ENCODE measurements at regions not wholly inside any gene's neighbourhood (a gene's known extent, or its start where the extent isn't known, plus 50 kb on each side); places are given as distances from the start of the nearest gene placed in this dataset.
"Not testable (repeated sequence)": the region's sequence is repeated elsewhere in the genome, so short reads cannot be mapped to it uniquely, and the experiment has no call there.

- no peak for DNase-seq (ENCODE audit: low spot score)
Measured at GRCh38 chr4:111031001-111031579, 408.2 kb upstream of the PITX2 start.

GRCh38 chr4:111031596-111031995 is 408.7 kb upstream of the PITX2 start:
- DNase-seq (ENCODE audit: low spot score) = no peak

DNA sequence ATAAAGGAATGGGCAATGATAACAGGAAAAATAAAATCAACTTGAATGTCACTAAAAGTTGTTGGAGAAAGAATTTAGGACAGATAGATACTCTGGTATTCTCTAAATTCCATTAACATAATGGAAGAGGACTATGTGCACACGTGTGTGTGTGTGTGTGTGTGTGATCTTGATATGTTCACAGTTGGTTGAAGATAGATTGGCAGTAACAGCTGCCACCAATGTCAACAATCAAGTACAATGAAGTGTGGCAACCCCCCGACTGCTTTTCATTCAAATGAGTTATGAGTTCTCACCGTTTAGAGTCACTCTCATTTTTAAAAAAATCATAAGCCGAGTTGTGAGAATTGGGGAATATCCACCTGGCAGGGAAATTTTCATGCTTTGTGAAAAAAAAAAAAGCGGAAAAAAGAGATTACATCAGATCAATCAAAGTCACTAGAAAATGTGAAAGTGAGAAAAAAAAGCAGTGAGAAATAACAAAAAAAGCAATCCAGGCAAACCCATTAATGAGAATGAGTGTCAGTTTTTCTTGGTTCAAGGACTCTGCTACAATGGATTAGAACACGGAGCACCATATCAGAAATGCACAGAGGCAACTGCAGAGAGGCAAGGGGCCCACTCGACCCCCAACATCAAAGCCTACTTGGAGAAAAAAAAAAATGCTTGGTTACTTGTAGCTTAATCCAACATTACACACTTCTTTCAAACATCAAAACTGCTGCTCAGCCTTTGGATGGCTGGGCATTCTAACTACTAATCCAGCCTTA is 414.9 kb upstream of the PITX2 start:
- no peak for DNase-seq (ENCODE audit: low spot score)

- no peak for DNase-seq (ENCODE audit: low spot score)
Measured at GRCh38 chr4:111040904-111041303, 418.0 kb upstream of the PITX2 start.

GRCh38 chr4:111043286-111043685 is 420.4 kb upstream of the PITX2 start:
- no peak for DNase-seq (ENCODE audit: low spot score)

GRCh38 chr4:111045992-111046391 is 423.1 kb upstream of the PITX2 start:
- DNase-seq (ENCODE audit: low spot score) = no peak

DNA sequence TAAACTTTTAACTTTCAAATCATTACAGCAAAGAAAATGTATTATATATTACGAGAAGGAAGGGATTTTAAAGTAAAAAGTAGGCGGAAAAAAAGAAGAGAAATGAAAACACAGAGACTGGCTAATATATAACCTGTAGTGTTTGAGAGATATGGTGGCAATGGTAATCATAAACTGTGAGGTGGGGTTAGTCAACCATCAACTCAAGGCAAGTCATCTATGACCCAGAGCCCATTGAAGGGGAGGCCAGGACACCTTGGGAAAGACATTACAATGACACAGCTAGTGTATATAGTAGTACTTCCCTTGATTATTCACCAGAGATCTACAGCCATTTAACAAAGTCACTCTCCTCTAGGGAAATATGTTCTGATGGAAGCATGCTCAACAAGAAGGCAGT is 423.9 kb upstream of the PITX2 start:
- no peak for DNase-seq (ENCODE audit: low spot score)

- no peak for DNase-seq (ENCODE audit: low spot score)
Measured at GRCh38 chr4:111048316-111048715, 425.4 kb upstream of the PITX2 start.

- DNase-seq (ENCODE audit: low spot score) = no peak
Measured at GRCh38 chr4:111064342-111064993, 441.6 kb upstream of the PITX2 start.

DNA sequence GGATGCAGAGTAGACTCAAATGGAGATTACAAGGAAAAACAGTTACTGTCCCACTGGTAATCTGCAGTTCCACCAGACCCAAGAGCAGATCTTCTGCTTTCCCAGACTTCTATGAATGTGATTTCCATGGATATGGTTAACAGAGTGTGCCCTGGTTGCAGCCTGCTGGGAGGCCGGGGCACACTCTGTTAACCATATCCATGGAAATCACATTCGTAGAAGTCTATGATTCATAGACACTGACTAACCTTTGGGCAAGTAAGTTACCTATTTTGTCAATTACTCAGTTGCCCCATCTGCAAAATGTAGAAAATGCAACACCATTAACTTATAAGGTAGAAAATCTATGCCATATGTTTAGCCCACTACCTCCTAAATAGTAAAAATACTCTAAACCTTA is 443.1 kb upstream of the PITX2 start:
- no peak for DNase-seq (ENCODE audit: low spot score)

- DNase-seq (ENCODE audit: low spot score) = no peak
Measured at GRCh38 chr4:111066447-111066846, 443.6 kb upstream of the PITX2 start.

- DNase-seq (ENCODE audit: low spot score) = no peak
Measured at GRCh38 chr4:111066887-111067286, 444.0 kb upstream of the PITX2 start.

- no peak for DNase-seq (ENCODE audit: low spot score)
Measured at GRCh38 chr4:111068883-111069282, 446.0 kb upstream of the PITX2 start.

DNA sequence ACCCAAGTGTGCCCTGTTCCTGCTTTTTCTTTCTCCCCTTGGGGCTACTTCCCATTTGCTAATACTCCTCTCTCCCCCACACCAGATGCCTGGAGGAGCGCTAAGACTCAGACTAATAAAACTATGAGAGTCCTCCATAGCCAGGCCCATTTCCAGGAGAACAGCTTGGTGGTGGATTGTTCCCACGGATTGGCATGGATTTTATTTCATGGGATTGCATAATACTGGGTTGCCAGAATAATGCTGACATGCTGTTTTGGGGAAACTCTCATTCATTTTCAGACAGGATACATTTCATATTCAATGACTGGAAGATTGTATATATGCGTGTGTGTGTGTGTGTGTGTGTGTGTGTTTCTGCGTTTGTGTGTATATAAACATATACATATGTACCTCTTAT is 447.5 kb upstream of the PITX2 start:
- DNase-seq (ENCODE audit: low spot score) = no peak

- DNase-seq (ENCODE audit: low spot score) = no peak
Measured at GRCh38 chr4:111074523-111075114, 451.7 kb upstream of the PITX2 start.

DNA sequence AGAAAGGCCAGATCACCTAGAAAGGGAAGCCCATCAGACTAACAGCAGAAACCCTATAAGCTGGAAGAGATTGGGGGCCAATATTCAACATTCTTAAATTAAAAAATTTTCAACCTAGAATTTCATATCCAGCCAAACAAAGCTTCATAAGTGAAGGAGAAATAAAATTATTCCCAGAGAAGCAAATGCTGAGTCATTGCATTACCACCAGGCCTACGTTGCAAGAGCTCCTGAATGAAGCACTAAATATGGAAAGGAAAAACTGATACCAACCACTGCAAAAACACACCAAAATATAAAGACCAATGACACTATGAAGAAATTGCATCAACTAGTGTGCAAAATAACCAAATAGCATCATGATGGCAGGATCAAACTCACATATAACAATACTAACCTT is 453.4 kb upstream of the PITX2 start:
- DNase-seq (ENCODE audit: low spot score) = not testable (repeated sequence)

- no peak for DNase-seq (ENCODE audit: low spot score)
Measured at GRCh38 chr4:111108153-111108552, 485.3 kb upstream of the PITX2 start.

DNA sequence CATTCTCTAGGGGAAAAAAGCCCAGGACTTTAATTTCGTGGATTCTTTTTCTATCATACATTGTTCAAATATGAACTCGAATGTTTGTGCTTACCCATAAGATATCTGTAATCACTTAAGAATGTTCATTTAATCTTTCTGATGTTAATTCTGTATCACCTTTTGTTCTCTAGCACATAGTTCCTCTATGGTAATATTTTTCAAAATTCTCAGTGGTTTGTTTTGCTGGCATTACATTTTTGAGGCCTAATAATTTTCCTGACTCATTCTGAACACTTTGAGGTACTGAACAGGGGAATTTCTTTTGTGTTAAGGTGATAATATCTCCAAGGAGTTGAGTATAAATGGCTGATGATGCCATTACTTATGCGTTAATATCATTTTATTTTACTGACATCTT is 490.7 kb upstream of the PITX2 start:
- no peak for DNase-seq (ENCODE audit: low spot score)

GRCh38 chr4:111115881-111116280 is 493.0 kb upstream of the PITX2 start:
- DNase-seq (ENCODE audit: low spot score) = no peak

DNA sequence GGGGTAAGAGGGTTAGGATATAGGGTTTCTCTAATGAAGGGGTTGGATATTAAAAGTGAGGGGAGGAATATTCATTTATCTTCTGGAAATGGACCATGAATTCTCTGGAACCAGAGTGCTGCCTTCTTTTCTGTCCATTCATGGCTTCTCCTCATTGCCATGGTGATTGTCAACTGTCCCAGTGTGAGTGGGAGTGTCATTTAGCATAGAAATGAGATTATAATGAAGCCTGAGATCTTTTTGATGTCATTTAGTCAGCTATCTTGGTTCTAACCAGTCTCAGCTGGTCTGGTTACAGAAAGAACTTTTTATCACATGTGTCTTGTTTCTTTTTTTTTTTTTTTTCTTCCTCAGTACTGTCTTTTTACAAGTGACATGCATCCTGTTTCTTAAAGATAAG is 497.3 kb upstream of the PITX2 start:
- DNase-seq (ENCODE audit: low spot score) = no peak

GRCh38 chr4:111126340-111126739 is 503.5 kb upstream of the PITX2 start:
- DNase-seq (ENCODE audit: low spot score) = no peak

- DNase-seq (ENCODE audit: low spot score) = no peak
Measured at GRCh38 chr4:111127841-111128240, 505.0 kb upstream of the PITX2 start.

GRCh38 chr4:111128327-111128726 is 505.4 kb upstream of the PITX2 start:
- DNase-seq (ENCODE audit: low spot score) = no peak
